Psoas muscle (tissue), 7 donors: ENCODE measurements at regions not wholly inside any gene's neighbourhood (a gene's known extent, or its start where the extent isn't known, plus 50 kb on each side); places are given as distances from the start of the nearest gene placed in this dataset.
"Not testable (repeated sequence)": the region's sequence is repeated elsewhere in the genome, so short reads cannot be mapped to it uniquely, and the experiment has no call there.

Experiments used
- ATAC-seq, 4 donors: fragments of 200-7000 bp; cut with Tn5 transposase; one replicate each; pipeline ENCODE4 v1.9.1; 2020; ENCODE audit warnings: moderate library complexity in 3 of 4, mild to moderate bottlenecking in 2 of 4
- DNase-seq, 2 donors: peaks; one replicate each; pipeline ENCODE4 v3.0.0-alpha.2; 2020
- H3K27ac ChIP-seq: fragments of 200-600 bp; one replicate; pipeline ENCODE4 v1.8.0; 2022
- H3K27me3 ChIP-seq, 3 donors: fragments of 200-600 bp in 1 of 3; one replicate each; pipeline versions ENCODE4 v1.6.1 to v1.8.0; 2013 to 2022; ENCODE audit warnings: low read length in 2 of 3, mild to moderate bottlenecking in 2 of 3, moderate library complexity in 1 of 3; ENCODE audit not compliant: insufficient read depth in 3 of 3
- H3K36me3 ChIP-seq, 2 donors: fragments of 200-600 bp in 1 of 2; one replicate each; pipeline versions ENCODE4 v1.6.1 to v1.8.0; 2013 to 2022; ENCODE audit warnings: low read depth in 1 of 2, mild to moderate bottlenecking in 1 of 2, moderate library complexity in 1 of 2; ENCODE audit not compliant: insufficient read depth in 1 of 2
- H3K4me1 ChIP-seq: fragments of 200-600 bp; one replicate; pipeline ENCODE4 v1.8.0; 2022
- H3K4me3 ChIP-seq: fragments of 200-600 bp; one replicate; pipeline ENCODE4 v1.8.0; 2022; ENCODE audit warnings: mild to moderate bottlenecking
- H3K9me3 ChIP-seq: fragments of 200-600 bp; one replicate; pipeline ENCODE4 v1.8.0; 2022
- CTCF ChIP-seq: fragments of 200-600 bp; IDR thresholded peaks from one replicate; pipeline ENCODE4 v1.8.0; 2022; ENCODE audit warnings: antibody characterized with exemption
- WGBS, 3 donors: extraction: QIAGEN DNeasy Blood & Tissue Kit; methylation state at CpG; one replicate each; pipeline versions ENCODE4 v1.1.6 to v1.1.7; 2013; 5-methylcytosine and 5-hydroxymethylcytosine counted together
- intact Hi-C, 2 donors: fragments of 100-400 bp; cut with DNase I; formaldehyde crosslinking; loops; one replicate each; pipeline versions ENCODE4 v1.11.0 to v1.14.2; 2022
- donor health status: healthy with polysubstance abuse.
- donor health status: DM: no; HTN: no; CAD: no; lungs with moderate emphysema.
- donor health status: Bipolar disorder and iron deficiency.
- donor health status: healthy.
- donor health status: DM: yes; HTN: yes; CAD: no.
- donor health status: DM: no; HTN: no; CAD: no.
- donor health status: DM: yes; HTN: yes; CAD: no.

- no peak for TF ChIP-seq CTCF
- no peaks in the 10 kb centered on the region for H3K4me1 ChIP-seq
- no peaks in the 10 kb centered on the region for H3K27me3 ChIP-seq
- H3K27ac ChIP-seq: no peak overlapping the region
- ATAC-seq (no peak), DNase-seq (no peak)
- no peaks in the 10 kb centered on the region for H3K36me3 ChIP-seq
- 75 to 79% (median 79%) methylated on average over 3 of the region's 3 CpGs for WGBS, 3 donors
- intact Hi-C loops: no loop called here
- H3K9me3 ChIP-seq: no peaks in the 10 kb centered on the region
- no peak overlapping the region for H3K4me3 ChIP-seq
Measured at GRCh38 chr9:32136700-32137339, 247.6 kb upstream of the ACO1 start.

GRCh38 chr9:32142074-32142473 lies 242.4 kb upstream of the ACO1 start:
- ATAC-seq: no peak
- Histone ChIP-seq H3K4me1 (no peaks in the 10 kb centered on the region), H3K27ac (no peak overlapping the region), H3K36me3 (no peaks in the 10 kb centered on the region), H3K9me3 (no peaks in the 10 kb centered on the region), H3K4me3 (no peak overlapping the region), H3K27me3 (no peaks in the 10 kb centered on the region)
- intact Hi-C loops: no loop called here
- no peak for DNase-seq
- 35 to 46% (median 40%) methylated on average over 1 of the region's 1 CpG for WGBS, 3 donors
- TF ChIP-seq CTCF: no peak

- DNase-seq, H3K36me3 ChIP-seq, ATAC-seq, H3K4me3 ChIP-seq, H3K9me3 ChIP-seq, H3K27me3 ChIP-seq, H3K27ac ChIP-seq, intact Hi-C loops, H3K4me1 ChIP-seq: not testable (repeated sequence)
- 85 to 96% (median 85%) methylated on average over 11 of the region's 11 CpGs for WGBS, 3 donors
Measured at GRCh38 chr9:32148553-32148952, 235.9 kb upstream of the ACO1 start.

- Histone ChIP-seq H3K36me3 (no peaks in the 10 kb centered on the region), H3K4me1 (no peaks in the 10 kb centered on the region), H3K27me3 (no peaks in the 10 kb centered on the region), H3K9me3 (no peaks in the 10 kb centered on the region), H3K4me3 (no peak overlapping the region), H3K27ac (no peak overlapping the region)
- intact Hi-C loops: no loop called here
- TF ChIP-seq CTCF: no peak
- DNase-seq: no peak
- ATAC-seq: no peak
- 70 to 74% (median 72%) methylated on average over 1 of the region's 1 CpG for WGBS, 3 donors
Measured at GRCh38 chr9:32161209-32161608, 223.2 kb upstream of the ACO1 start.

- intact Hi-C loops: no loop called here
- ATAC-seq (peak; percentile 77 to 93 (median 84)), DNase-seq (no peak)
- H3K4me3 ChIP-seq: no peak overlapping the region
- 15 to 37% (median 20%) methylated on average over 2 of the region's 2 CpGs for WGBS, 3 donors
- H3K36me3 ChIP-seq: no peaks in the 10 kb centered on the region
- H3K4me1 ChIP-seq: no peaks in the 10 kb centered on the region
- H3K27me3 ChIP-seq: no peaks in the 10 kb centered on the region
- no peaks in the 10 kb centered on the region for H3K9me3 ChIP-seq
- no peak overlapping the region for H3K27ac ChIP-seq
- TF ChIP-seq CTCF: no peak
Measured at GRCh38 chr9:32161720-32162119, 222.7 kb upstream of the ACO1 start.

GRCh38 chr9:32166316-32166715 lies 218.1 kb upstream of the ACO1 start:
- DNase-seq: not testable (repeated sequence)

More at GRCh38 chr9:32166316-32166715, 218.1 kb upstream of the ACO1 start:
- H3K9me3 ChIP-seq, intact Hi-C loops, H3K27ac ChIP-seq, H3K4me3 ChIP-seq, H3K4me1 ChIP-seq, ATAC-seq, H3K27me3 ChIP-seq, H3K36me3 ChIP-seq: not testable (repeated sequence)
- 85 to 89% (median 89%) methylated on average over 8 of the region's 8 CpGs for WGBS, 3 donors
